ENCODE measurements at regions not wholly inside any gene's neighbourhood (a gene's known extent, or its start where the extent isn't known, plus 50 kb on each side); places are given as distances from the start of the nearest gene placed in this dataset.

DNA sequence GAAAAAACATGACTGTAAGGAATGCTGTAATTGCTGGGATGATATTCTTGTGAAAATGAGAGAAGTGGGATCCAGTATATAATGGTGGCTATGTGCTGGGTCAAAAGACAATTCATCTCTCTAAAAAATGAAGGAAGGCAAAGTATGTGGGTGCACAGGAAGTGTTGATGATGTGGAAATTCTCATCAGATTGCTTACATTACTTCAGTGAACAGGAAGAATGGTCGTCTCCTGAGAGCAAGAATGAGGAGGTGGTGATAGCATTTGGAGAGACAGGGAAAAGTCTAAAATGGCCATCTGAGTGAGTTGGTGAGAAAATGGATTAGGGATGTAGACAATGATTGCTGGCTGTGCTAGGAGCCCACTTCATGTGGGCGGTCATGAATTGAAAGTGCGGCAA, 253.5 kb upstream of the NREP start:
- no peak for DNase-seq (ENCODE audit: low spot score)
- no peak for ATAC-seq
- no peaks in the 10 kb centered on the region for H3K79me2 ChIP-seq (replicated peaks; ENCODE audit: insufficient read depth)

DNA sequence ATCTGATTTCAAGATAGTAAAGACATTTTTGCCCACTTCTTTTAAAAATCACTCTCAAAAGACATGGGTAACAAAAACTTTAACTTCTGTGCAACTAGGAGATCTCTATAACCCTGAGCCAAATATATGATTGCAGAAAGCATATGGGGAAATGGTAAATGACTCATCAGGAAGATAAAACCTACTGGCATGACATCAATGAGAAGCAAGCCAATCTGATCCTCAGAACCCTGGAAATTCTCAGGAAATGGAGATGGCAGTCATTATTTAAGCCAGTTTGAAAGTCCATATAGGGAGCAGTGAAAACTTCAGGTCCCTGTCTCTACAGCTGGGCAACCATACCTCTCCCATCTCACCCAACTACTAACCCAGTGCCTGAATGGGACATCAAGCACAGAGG, 249.7 kb upstream of the NREP start:
- Mint-ChIP-seq H3K27me3 (ENCODE audit: insufficient read depth, low read depth, poor library complexity) (no peaks in the 10 kb centered on the region), H3K4me1 (peaks cover 2% of the 10 kb centered on the region; the same call in 1 of the 3 replicates), H3K36me3 (ENCODE audit: low read depth) (no peaks in the 10 kb centered on the region), H3K9me3 (no peaks in the 10 kb centered on the region), H3K4me3 (no peak overlapping the region), H3K27ac (no peak overlapping the region)
- no peak overlapping the region for H3K4me3 ChIP-seq
- H3K9me2 ChIP-seq (ENCODE audit: insufficient read depth) = no peaks in the 10 kb centered on the region
- H3K4me1 ChIP-seq (ENCODE audit: insufficient read depth) = no peaks in the 10 kb centered on the region
- H3K27ac ChIP-seq (ENCODE audit: low read depth) = no peak overlapping the region
- no peak for TF ChIP-seq ZNF462 (CRISPR knock-in tag; IDR thresholded peaks at IDR 0.05)
- no peak overlapping the region for H3K4me2 ChIP-seq
- H3K36me3 ChIP-seq (ENCODE audit: insufficient read depth) = no peaks in the 10 kb centered on the region
- no peaks in the 10 kb centered on the region for H3K27me3 ChIP-seq (ENCODE audit: insufficient read depth)
- H3F3A ChIP-seq (replicated peaks; ENCODE audit: low read depth) = no peaks in the 10 kb centered on the region
- no peaks in the 10 kb centered on the region for H4K20me1 ChIP-seq (replicated peaks; ENCODE audit: insufficient read depth)
- H3K79me2 ChIP-seq (replicated peaks; ENCODE audit: insufficient read depth) = no peaks in the 10 kb centered on the region
- DNase-seq (ENCODE audit: low spot score) (no peak), ATAC-seq (no peak)
- H2AFZ ChIP-seq = no peak overlapping the region

More for the DNA sequence above, 253.5 kb upstream of the NREP start:
- no peak for TF ChIP-seq ETS1 (IDR thresholded peaks at IDR 0.05)
- TF ChIP-seq REST (IDR thresholded peaks at IDR 0.05; ENCODE audit: unreplicated experiment) = no peak
- no peak for TF ChIP-seq JUNB (IDR thresholded peaks at IDR 0.05; ENCODE audit: unreplicated experiment)
- Histone ChIP-seq H2AFZ (no peak overlapping the region), H4K20me1 (replicated peaks; ENCODE audit: insufficient read depth) (no peaks in the 10 kb centered on the region), H3K4me3 (no peak overlapping the region), H3K27ac (ENCODE audit: low read depth) (no peak overlapping the region), H3K4me1 (ENCODE audit: insufficient read depth) (no peaks in the 10 kb centered on the region), H3K27me3 (ENCODE audit: insufficient read depth) (no peaks in the 10 kb centered on the region), H3F3A (replicated peaks; ENCODE audit: low read depth) (no peaks in the 10 kb centered on the region), H3K36me3 (ENCODE audit: insufficient read depth) (no peaks in the 10 kb centered on the region), H3K4me2 (no peak overlapping the region), H3K9me2 (ENCODE audit: insufficient read depth) (no peaks in the 10 kb centered on the region)
- Mint-ChIP-seq H3K4me3 (no peak overlapping the region), H3K9me3 (no peaks in the 10 kb centered on the region), H3K4me1 (peaks cover 2% of the 10 kb centered on the region; the same call in 1 of the 3 replicates), H3K36me3 (ENCODE audit: low read depth) (no peaks in the 10 kb centered on the region), H3K27ac (no peak overlapping the region), H3K27me3 (ENCODE audit: insufficient read depth, low read depth, poor library complexity) (no peaks in the 10 kb centered on the region)

Measured in GM23338 (cell line).